SU-DHL-6 (cell line): ENCODE measurements at regions not wholly inside any gene's neighbourhood (a gene's known extent, or its start where the extent isn't known, plus 50 kb on each side); places are given as distances from the start of the nearest gene placed in this dataset.
A peak's percentile ranks its signal among the peaks of the same experiment; 100 is the strongest.

ENCODE experiments used
- H2AFZ ChIP-seq: fragments of 200-600 bp; sonication (generic); 2 replicates; pipeline ENCODE4 v1.6.1; 2014; ENCODE audit warnings: low read depth, mild to moderate bottlenecking, moderate library complexity, mixed read lengths, antibody characterized with exemption, low read length; ENCODE audit not compliant: severe bottlenecking
- H3F3A ChIP-seq: fragments of 200-600 bp; shearing (Covaris generic); 2 replicates; pipeline ENCODE4 v1.6.0; 2016; ENCODE audit warnings: antibody characterized with exemption, mild to moderate bottlenecking; ENCODE audit not compliant: insufficient read depth
- H3K27ac ChIP-seq: fragments of 200-600 bp; sonication (generic); 2 replicates; pipeline ENCODE4 v1.5.1; 2016; ENCODE audit warnings: low read depth, mild to moderate bottlenecking, low read length, moderate library complexity, mixed read lengths
- H3K27me3 ChIP-seq: fragments of 200-600 bp; sonication (generic), shearing (Covaris generic); 2 replicates; pipeline ENCODE4 v1.6.0; 2014; ENCODE audit warnings: mild to moderate bottlenecking, low read length
- H3K36me3 ChIP-seq: fragments of 200-600 bp; sonication (generic); 2 replicates; pipeline ENCODE4 v1.6.1; 2014; ENCODE audit warnings: mild to moderate bottlenecking, low read length, mixed read lengths
- H3K4me2 ChIP-seq: fragments of 300-600, 200-600 bp; shearing (Covaris generic), sonication (generic); 2 replicates; pipeline ENCODE4 v1.6.0; 2014; ENCODE audit warnings: low read length, low read depth, mild to moderate bottlenecking; ENCODE audit not compliant: poor library complexity, severe bottlenecking
- H3K4me3 ChIP-seq: fragments of 200-600 bp; sonication (generic); 2 replicates; pipeline ENCODE4 v1.5.1; 2014; ENCODE audit warnings: antibody characterized with exemption, low read length, mild to moderate bottlenecking, mixed read lengths; ENCODE audit not compliant: insufficient read depth, poor library complexity, severe bottlenecking
- H3K79me2 ChIP-seq: fragments of 200-600 bp; sonication (generic); 2 replicates; pipeline ENCODE4 v1.6.1; 2014; ENCODE audit warnings: mild to moderate bottlenecking, low read length, moderate library complexity; ENCODE audit not compliant: insufficient read depth
- H3K9ac ChIP-seq: fragments of 200-600 bp; sonication (generic); 2 replicates; pipeline ENCODE4 v1.7.0; 2014; ENCODE audit warnings: mild to moderate bottlenecking, low read length
- H3K9me2 ChIP-seq: fragments of 200-600 bp; sonication (generic); replicated peaks from 2 replicates; pipeline ENCODE4 v1.6.1; 2014; ENCODE audit warnings: low read length; ENCODE audit not compliant: insufficient read depth
- H3K9me3 ChIP-seq: fragments of 200-600 bp; sonication (generic); 2 replicates; pipeline ENCODE4 v1.6.1; 2014; ENCODE audit warnings: low read length, mixed read lengths; ENCODE audit not compliant: insufficient read depth
- H4K20me1 ChIP-seq: fragments of 200-600 bp; sonication (generic); 2 replicates; pipeline ENCODE4 v1.6.1; 2014; ENCODE audit warnings: low read depth, mild to moderate bottlenecking, antibody characterized with exemption, low read length, moderate library complexity, mixed read lengths
- EZH2phosphoT487 ChIP-seq: fragments of 200-600 bp; sonication (generic), shearing (Covaris generic); conservative IDR thresholded peaks from 2 replicates; pipeline ENCODE4 v1.6.1; 2018; ENCODE audit warnings: mild to moderate bottlenecking, antibody characterized with exemption, low read length, moderate library complexity, mixed read lengths
- TF ChIP-seq, protein P1 (sequence below): fragments of 200-600 bp; sonication (generic); IDR thresholded peaks from one replicate; pipeline ENCODE4 v1.5.1; 2017; ENCODE audit warnings: antibody characterized with exemption, mild to moderate bottlenecking, low read length, moderate library complexity; ENCODE audit not compliant: insufficient read depth, poor library complexity, severe bottlenecking

DNA sequence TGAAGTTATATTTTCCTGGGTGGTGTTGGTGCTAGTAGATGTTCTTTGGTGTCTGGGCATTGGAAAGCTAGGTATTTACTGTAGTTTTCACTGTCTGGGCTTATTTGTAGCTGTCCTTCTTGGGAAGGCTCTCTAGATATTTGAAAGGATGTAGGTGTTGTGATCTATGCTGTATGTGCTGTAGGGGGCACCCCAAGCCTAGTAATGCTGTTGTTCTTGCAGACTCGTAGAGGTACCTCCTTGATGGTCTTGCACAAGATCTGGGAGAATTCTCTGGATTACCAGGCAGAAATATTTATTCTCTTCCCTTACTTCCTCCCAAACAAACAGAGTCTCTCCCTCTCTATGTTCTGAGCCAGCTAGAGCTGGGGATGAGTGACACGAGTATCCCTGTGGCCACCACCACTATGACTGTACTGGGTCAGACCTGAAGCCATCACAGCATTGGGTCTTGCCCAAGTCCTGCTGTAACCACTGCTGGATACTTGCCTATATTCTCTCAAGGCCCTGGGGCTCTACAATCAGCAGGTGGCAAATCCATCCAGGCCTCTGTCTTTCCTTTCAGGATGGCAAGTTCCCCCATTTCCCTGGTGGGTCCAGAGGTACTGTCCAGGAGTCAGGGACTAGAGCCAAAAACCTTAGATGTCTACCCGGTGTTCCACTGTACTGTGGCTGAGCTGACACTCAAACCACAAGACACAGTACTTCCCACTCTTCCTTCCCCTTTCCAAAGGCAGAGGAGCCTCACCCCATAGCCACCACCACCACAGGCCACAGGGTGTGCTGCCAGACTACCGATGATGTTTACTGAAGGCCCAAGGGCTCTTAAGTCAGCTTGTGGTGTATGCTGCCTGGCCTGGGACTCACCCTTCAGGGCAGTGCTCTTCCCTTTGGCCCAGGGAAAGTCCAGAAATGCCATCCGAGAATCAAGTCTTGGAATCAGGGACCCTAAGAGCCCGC lies 195.2 kb upstream of the DPPA4 start:
- Histone ChIP-seq H3K4me3 (no peak overlapping the region), H3K9me3 (no peaks in the 10 kb centered on the region), H2AFZ (no peak overlapping the region), H3K36me3 (no peaks in the 10 kb centered on the region), H3K4me2 (no peak overlapping the region), H3K79me2 (no peaks in the 10 kb centered on the region), H3K27me3 (no peaks in the 10 kb centered on the region), H4K20me1 (no peaks in the 10 kb centered on the region), H3K9me2 (no peaks in the 10 kb centered on the region), H3F3A (no peaks in the 10 kb centered on the region), H3K27ac (no peak overlapping the region), H3K9ac (no peak overlapping the region)
- TF ChIP-seq, protein P1, sequence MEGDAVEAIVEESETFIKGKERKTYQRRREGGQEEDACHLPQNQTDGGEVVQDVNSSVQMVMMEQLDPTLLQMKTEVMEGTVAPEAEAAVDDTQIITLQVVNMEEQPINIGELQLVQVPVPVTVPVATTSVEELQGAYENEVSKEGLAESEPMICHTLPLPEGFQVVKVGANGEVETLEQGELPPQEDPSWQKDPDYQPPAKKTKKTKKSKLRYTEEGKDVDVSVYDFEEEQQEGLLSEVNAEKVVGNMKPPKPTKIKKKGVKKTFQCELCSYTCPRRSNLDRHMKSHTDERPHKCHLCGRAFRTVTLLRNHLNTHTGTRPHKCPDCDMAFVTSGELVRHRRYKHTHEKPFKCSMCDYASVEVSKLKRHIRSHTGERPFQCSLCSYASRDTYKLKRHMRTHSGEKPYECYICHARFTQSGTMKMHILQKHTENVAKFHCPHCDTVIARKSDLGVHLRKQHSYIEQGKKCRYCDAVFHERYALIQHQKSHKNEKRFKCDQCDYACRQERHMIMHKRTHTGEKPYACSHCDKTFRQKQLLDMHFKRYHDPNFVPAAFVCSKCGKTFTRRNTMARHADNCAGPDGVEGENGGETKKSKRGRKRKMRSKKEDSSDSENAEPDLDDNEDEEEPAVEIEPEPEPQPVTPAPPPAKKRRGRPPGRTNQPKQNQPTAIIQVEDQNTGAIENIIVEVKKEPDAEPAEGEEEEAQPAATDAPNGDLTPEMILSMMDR: peak; percentile 12
- TF ChIP-seq EZH2phosphoT487: no peak

DNA sequence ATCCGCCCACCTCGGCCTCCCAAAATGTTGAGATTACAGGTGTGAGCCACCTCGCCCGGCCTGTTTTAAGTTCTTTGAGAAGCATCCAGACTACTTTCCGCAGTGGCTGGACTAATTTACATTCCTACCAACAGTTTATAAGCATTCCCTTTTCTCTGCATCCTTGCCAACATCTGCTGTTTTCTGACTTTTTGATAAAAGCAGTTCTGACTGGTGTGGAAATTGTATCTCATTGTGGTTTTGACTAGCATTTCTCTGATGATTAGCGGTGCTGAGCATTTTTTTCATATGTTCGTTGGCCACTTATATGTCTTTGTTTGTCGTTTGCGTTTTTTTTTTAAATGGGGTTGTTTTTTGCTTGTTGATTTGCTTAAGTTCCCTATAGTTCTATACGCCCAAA lies 208.4 kb upstream of the DPPA4 start:
- no peaks in the 10 kb centered on the region for H4K20me1 ChIP-seq
- H3K4me3 ChIP-seq: no peak overlapping the region
- H3K27me3 ChIP-seq: no peaks in the 10 kb centered on the region
- H2AFZ ChIP-seq: no peak overlapping the region
- H3K9ac ChIP-seq: no peak overlapping the region
- no peaks in the 10 kb centered on the region for H3K79me2 ChIP-seq
- no peaks in the 10 kb centered on the region; the same call in 1 of the 2 replicates for H3F3A ChIP-seq
- H3K9me3 ChIP-seq: no peaks in the 10 kb centered on the region
- no peak for TF ChIP-seq EZH2phosphoT487
- TF ChIP-seq, protein P1: no peak
- H3K36me3 ChIP-seq: no peaks in the 10 kb centered on the region
- peak overlapping the region; percentile 89 for H3K27ac ChIP-seq
- no peaks in the 10 kb centered on the region for H3K9me2 ChIP-seq
- H3K4me2 ChIP-seq: peak overlapping the region; percentile 47

DNA sequence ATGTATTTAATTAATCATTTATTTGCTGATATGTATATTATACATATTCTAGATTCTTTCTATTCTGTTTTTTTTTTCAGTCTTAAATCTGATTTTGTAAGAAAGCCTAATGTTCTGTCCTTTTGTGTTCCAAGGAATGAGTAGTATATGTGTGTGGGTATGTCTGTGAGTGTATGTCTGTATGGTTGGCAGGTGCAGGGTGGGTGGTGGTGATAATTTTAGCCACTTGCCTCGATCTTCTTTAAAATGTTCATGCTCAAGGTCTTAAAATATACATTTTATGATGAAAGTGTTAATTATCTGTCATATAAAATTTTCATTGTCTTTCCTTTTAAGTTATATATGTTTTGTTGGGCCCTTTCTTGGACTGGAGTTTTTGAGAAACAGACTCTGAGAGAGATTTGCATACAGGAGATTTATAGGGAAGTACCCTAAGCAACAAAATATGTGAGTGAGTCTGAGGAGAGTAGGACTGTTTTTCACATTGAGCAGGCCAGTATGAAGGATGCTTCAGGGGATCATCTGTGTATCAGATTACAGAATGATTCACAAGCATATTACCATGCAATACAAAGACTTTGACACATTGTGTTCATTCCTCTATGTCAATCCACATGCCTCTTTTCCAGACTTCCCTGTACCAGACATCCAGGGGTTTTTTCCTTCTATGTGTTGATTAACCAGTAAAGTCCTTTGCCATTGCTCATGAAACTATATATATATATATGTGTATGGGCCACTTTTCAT lies 211.0 kb upstream of the DPPA4 start:
- H3K4me2 ChIP-seq: peak overlapping the region; percentile 46
- peaks cover 6% of the 10 kb centered on the region; the same call in 1 of the 2 replicates for H3F3A ChIP-seq
- peak overlapping the region; percentile 89 for H3K27ac ChIP-seq
- no peak overlapping the region for H2AFZ ChIP-seq
- H3K79me2 ChIP-seq: no peaks in the 10 kb centered on the region
- H3K36me3 ChIP-seq: no peaks in the 10 kb centered on the region
- no peak overlapping the region for H3K9ac ChIP-seq
- no peaks in the 10 kb centered on the region for H3K9me3 ChIP-seq
- no peaks in the 10 kb centered on the region for H3K27me3 ChIP-seq
- H3K9me2 ChIP-seq: no peaks in the 10 kb centered on the region
- H3K4me3 ChIP-seq: no peak overlapping the region
- no peaks in the 10 kb centered on the region for H4K20me1 ChIP-seq
- no peak for TF ChIP-seq EZH2phosphoT487
- TF ChIP-seq, protein P1: no peak
